HG02623 (cell line): ENCODE measurements at regions not wholly inside any gene's neighbourhood (a gene's known extent, or its start where the extent isn't known, plus 50 kb on each side); places are given as distances from the start of the nearest gene placed in this dataset.

Experiments
- ATAC-seq: cut with Tn5 transposase; IDR thresholded peaks from one replicate; pipeline ENCODE4 v1.9.1; 2021; ENCODE audit warnings: moderate library complexity; ENCODE audit not compliant: unreplicated experiment

DNA sequence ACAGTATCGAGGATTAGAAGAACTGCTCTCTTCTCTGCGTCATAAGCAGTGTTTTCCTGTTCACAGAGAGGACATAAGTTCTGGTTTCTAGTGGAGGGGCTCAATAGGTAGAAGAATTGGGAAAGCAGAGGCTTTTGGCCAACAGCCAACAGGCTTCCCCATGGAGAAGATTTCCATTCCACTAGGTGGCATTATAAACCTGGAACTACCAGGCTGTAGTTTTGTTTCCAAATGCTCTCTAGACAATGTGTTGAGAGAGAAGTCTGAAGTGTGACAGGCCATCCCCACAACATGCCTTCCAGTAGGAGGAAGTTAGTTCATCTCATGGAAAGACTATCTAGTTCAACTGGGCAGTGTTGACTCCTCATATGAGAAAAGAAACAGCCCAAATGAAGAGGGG, 63.8 kb upstream of the ANXA10 start:
- no peak for ATAC-seq

DNA sequence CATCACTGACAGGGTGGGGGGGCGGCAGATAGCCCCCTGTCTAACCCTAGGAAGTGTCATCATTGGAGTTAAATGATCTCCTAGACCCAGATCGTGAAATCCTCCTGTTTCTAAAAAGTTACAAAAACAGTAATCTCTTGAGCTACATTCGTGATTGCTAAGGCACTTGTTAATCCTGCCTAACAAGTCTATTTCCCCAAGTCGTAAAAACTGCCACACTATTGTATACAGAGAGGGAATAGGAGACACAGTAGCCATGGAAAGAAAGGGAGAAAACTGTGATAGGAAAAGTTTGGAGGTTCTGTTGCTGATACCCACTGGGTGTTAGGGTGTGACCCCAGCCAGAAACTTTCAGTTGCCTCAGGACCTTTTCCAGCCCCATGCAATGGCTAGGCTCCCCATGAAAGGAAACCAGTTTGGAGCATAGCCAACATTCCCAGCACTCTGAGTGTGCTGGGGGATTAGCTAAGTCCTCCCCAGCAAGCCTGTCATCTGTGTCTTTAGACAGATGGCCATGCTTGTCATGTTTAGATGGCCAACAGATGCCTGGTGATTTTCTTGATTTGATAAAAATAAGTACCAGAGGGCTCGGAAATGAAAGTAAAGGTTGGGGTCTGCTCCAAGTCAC, 63.3 kb upstream of the ANXA10 start:
- ATAC-seq = no peak

DNA sequence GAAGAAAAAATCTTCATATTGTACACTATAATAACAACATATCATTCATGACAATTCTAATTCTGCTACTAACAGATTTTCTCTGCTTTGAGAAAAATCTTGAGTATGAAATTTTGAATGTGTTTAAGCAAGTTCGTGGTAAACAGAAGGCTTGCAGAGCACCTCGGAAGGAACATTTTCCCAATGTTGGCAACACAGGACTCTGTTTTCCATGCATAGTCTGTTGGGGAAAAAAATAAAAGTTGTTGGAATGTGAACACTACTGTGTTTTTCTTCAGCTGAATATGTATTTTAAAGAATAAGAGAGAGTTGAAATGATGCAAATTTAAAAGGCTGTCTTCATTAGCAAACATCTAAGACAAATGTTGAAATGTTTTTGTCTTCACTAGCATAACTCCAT, 54.7 kb upstream of the ANXA10 start:
- no peak for ATAC-seq

DNA sequence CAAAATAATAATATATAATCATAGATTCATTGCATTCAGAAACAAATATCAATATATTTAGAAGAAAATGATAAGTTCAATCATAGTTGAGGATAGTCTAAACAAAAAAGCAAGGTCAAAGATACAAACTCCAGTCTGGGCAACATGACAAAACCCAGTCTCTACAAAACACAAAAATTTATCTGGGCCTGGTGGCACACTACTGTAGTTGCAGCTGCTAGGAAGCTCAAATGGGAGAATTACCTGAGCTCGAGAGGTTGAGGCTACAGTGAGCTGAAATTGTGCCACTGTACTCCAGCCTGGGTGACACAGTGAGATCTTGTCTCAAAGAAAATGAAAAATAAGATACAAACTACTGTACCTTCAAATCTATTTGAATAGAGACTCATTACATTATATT, 52.7 kb upstream of the ANXA10 start:
- ATAC-seq = no peak
